Colonic mucosa (tissue), 4 donors: ENCODE measurements at regions not wholly inside any gene's neighbourhood (a gene's known extent, or its start where the extent isn't known, plus 50 kb on each side); places are given as distances from the start of the nearest gene placed in this dataset.

ENCODE experiments used
- DNase-seq: peaks from one replicate; pipeline ENCODE4 v3.0.0-alpha.2; 2020
- H3K27ac ChIP-seq: fragments of 200-600 bp; one replicate; pipeline ENCODE4 v1.8.0; 2021
- H3K27me3 ChIP-seq: fragments of 200-600 bp; one replicate; pipeline ENCODE4 v1.8.0; 2021
- H3K36me3 ChIP-seq: fragments of 200-600 bp; one replicate; pipeline ENCODE4 v1.8.0; 2021
- H3K4me1 ChIP-seq: fragments of 200-600 bp; one replicate; pipeline ENCODE4 v1.8.0; 2021; ENCODE audit warnings: mild to moderate bottlenecking
- H3K4me3 ChIP-seq: fragments of 200-600 bp; one replicate; pipeline ENCODE4 v1.8.0; 2021
- H3K9ac ChIP-seq, 2 donors: one replicate each; pipeline ENCODE4 v1.7.0; 2013; ENCODE audit warnings: control low read depth in 2 of 2, low read depth in 2 of 2, low read length in 2 of 2
- H3K9me3 ChIP-seq: fragments of 200-600 bp; one replicate; pipeline ENCODE4 v1.8.0; 2021
- CTCF ChIP-seq: fragments of 200-600 bp; IDR thresholded peaks from one replicate; pipeline ENCODE4 v1.8.0; 2022; ENCODE audit warnings: antibody characterized with exemption, mild to moderate bottlenecking
- intact Hi-C: fragments of 100-400 bp; cut with DNase I; formaldehyde crosslinking; loops from one replicate; pipeline ENCODE4 v1.14.1; 2022
- donor health status: healthy.
- donor health status: DM: no; HTN: no; CAD: no.
- donor health status: DM: no; HTN: no; CAD: no.

- no peaks in the 10 kb centered on the region for H3K27me3 ChIP-seq
- no peaks in the 10 kb centered on the region for H3K36me3 ChIP-seq
- H3K27ac ChIP-seq: no peak overlapping the region
- TF ChIP-seq CTCF: peak; percentile 12
- H3K4me1 ChIP-seq: no peaks in the 10 kb centered on the region
- no peak overlapping the region for H3K9ac ChIP-seq
- intact Hi-C loops: loop anchor here (10.0 kb wide), 1 partner anchor 293 kb away; no protein-coding TSS in a partner anchor
- DNase-seq: no peak
- H3K4me3 ChIP-seq: no peak overlapping the region
- no peaks in the 10 kb centered on the region for H3K9me3 ChIP-seq
Observed at GRCh38 chr14:44657696-44658388, 150.8 kb upstream of the FSCB start.

GRCh38 chr14:44657203-44657602 lies 150.1 kb upstream of the FSCB start:
- Histone ChIP-seq H3K9ac (no peak overlapping the region), H3K36me3 (no peaks in the 10 kb centered on the region), H3K4me1 (no peaks in the 10 kb centered on the region), H3K27ac (no peak overlapping the region), H3K9me3 (no peaks in the 10 kb centered on the region), H3K27me3 (no peaks in the 10 kb centered on the region), H3K4me3 (no peak overlapping the region)
- DNase-seq: no peak
- TF ChIP-seq CTCF: no peak
- intact Hi-C loops: loop anchor here (10.0 kb wide), 1 partner anchor 292 kb away; no protein-coding TSS in a partner anchor

- Histone ChIP-seq H3K36me3 (no peaks in the 10 kb centered on the region), H3K9me3 (no peaks in the 10 kb centered on the region), H3K27me3 (no peaks in the 10 kb centered on the region), H3K4me3 (no peak overlapping the region), H3K27ac (no peak overlapping the region), H3K9ac (no peak overlapping the region), H3K4me1 (no peaks in the 10 kb centered on the region)
- intact Hi-C loops: loop anchor here (10.0 kb wide), 1 partner anchor 290 kb away; no protein-coding TSS in a partner anchor
- no peak for DNase-seq
- TF ChIP-seq CTCF: no peak
Observed at GRCh38 chr14:44654591-44654990, 147.5 kb upstream of the FSCB start.

- no peak for DNase-seq
- Histone ChIP-seq H3K4me3 (no peak overlapping the region), H3K36me3 (no peaks in the 10 kb centered on the region), H3K4me1 (no peaks in the 10 kb centered on the region), H3K9ac (no peak overlapping the region), H3K9me3 (no peaks in the 10 kb centered on the region), H3K27ac (no peak overlapping the region), H3K27me3 (no peaks in the 10 kb centered on the region)
- TF ChIP-seq CTCF: no peak
- intact Hi-C loops: loop anchor here (10.0 kb wide), 1 partner anchor 289 kb away; no protein-coding TSS in a partner anchor
Observed at GRCh38 chr14:44653641-44654040, 146.6 kb upstream of the FSCB start.

GRCh38 chr14:44652640-44653039 lies 145.6 kb upstream of the FSCB start:
- Histone ChIP-seq H3K9ac (no peak overlapping the region), H3K36me3 (no peaks in the 10 kb centered on the region), H3K27ac (no peak overlapping the region), H3K27me3 (no peaks in the 10 kb centered on the region), H3K4me3 (no peak overlapping the region), H3K4me1 (no peaks in the 10 kb centered on the region), H3K9me3 (no peaks in the 10 kb centered on the region)
- DNase-seq: no peak
- intact Hi-C loops: loop anchor here (10.0 kb wide), 1 partner anchor 288 kb away; no protein-coding TSS in a partner anchor
- TF ChIP-seq CTCF: no peak
